NCI-H2107 treated with DMSO at 0.1 percent for 48 hours (cell line): ENCODE measurements at regions not wholly inside any gene's neighbourhood (a gene's known extent, or its start where the extent isn't known, plus 50 kb on each side); places are given as distances from the start of the nearest gene placed in this dataset.
"Not testable (repeated sequence)": the region's sequence is repeated elsewhere in the genome, so short reads cannot be mapped to it uniquely, and the experiment has no call there.

Source experiments
- DNase-seq: peaks from one replicate; lab custom pipeline; 2025; ENCODE audit not compliant: unreplicated experiment; lab: John Stamatoyannopoulos, UW

GRCh38 chr2:44084850-44085249, 83.8 kb upstream of the PPM1B start:
- no peak for DNase-seq

- DNase-seq: no peak
These were observed 82.0 kb upstream of the PPM1B start for GRCh38 chr2:44086629-44087028.

GRCh38 chr2:44087036-44087713, 81.5 kb upstream of the PPM1B start:
- DNase-seq: peak; percentile 51

- DNase-seq: no peak
These were observed 81.0 kb upstream of the PPM1B start for GRCh38 chr2:44087714-44088092.

GRCh38 chr2:44092519-44092918, 76.2 kb upstream of the PPM1B start:
- DNase-seq: not testable (repeated sequence)

GRCh38 chr2:44093970-44094369, 74.7 kb upstream of the PPM1B start:
- DNase-seq: no peak

- DNase-seq: no peak
These were observed 71.3 kb upstream of the PPM1B start for GRCh38 chr2:44097322-44097907.

- DNase-seq: no peak
These were observed 70.6 kb upstream of the PPM1B start for GRCh38 chr2:44098050-44098449.

GRCh38 chr2:44098891-44099290, 69.8 kb upstream of the PPM1B start:
- no peak for DNase-seq

GRCh38 chr2:44100351-44100750, 68.3 kb upstream of the PPM1B start:
- no peak for DNase-seq

GRCh38 chr2:44101246-44101645, 67.4 kb upstream of the PPM1B start:
- DNase-seq: no peak

- DNase-seq: no peak
These were observed 65.7 kb upstream of the PPM1B start for GRCh38 chr2:44102790-44103562.

- no peak for DNase-seq
These were observed 65.0 kb upstream of the PPM1B start for GRCh38 chr2:44103639-44104038.

GRCh38 chr2:44104855-44105271, 63.8 kb upstream of the PPM1B start:
- DNase-seq: no peak

GRCh38 chr2:44106509-44106908, 62.2 kb upstream of the PPM1B start:
- DNase-seq: not testable (repeated sequence)

- no peak for DNase-seq
These were observed 61.5 kb upstream of the PPM1B start for GRCh38 chr2:44107086-44107740.

- no peak for DNase-seq
These were observed 60.7 kb upstream of the PPM1B start for GRCh38 chr2:44107974-44108373.

GRCh38 chr2:44109166-44109565, 59.5 kb upstream of the PPM1B start:
- no peak for DNase-seq

GRCh38 chr2:44110444-44110843, 58.2 kb upstream of the PPM1B start:
- DNase-seq: no peak

- DNase-seq: no peak
These were observed 56.6 kb upstream of the PPM1B start for GRCh38 chr2:44112096-44112495.

- no peak for DNase-seq
These were observed 52.4 kb upstream of the PPM1B start for GRCh38 chr2:44116319-44116718.

GRCh38 chr2:44118257-44118656, 50.4 kb upstream of the PPM1B start:
- DNase-seq: no peak
